ENCODE measurements at regions not wholly inside any gene's neighbourhood (a gene's known extent, or its start where the extent isn't known, plus 50 kb on each side); places are given as distances from the start of the nearest gene placed in this dataset.
A peak's percentile ranks its signal among the peaks of the same experiment; 100 is the strongest.

GRCh38 chr6:77143659-77144447 lies 319.4 kb downstream of the HTR1B start:
- TF ChIP-seq CTCF (IDR thresholded peaks at IDR 0.05), result no peak
- TF ChIP-seq REST (IDR thresholded peaks at IDR 0.05; ENCODE audit: insufficient read depth in 1 of 2, low read depth in 2 of 2, low read length in 1 of 2), result no peak
- no peak for TF ChIP-seq TCF7L2 (IDR thresholded peaks at IDR 0.05; ENCODE audit: low read depth, low read length)
- TF ChIP-seq SIN3A (IDR thresholded peaks at IDR 0.05; ENCODE audit: borderline replicate concordance, insufficient read depth, low read depth, low read length), result no peak
- TF ChIP-seq POLR2AphosphoS5 (IDR thresholded peaks at IDR 0.05; ENCODE audit: low read depth, low read length), result no peak
- intact Hi-C loops (cut with micrococcal nuclease; ENCODE audit: unreplicated experiment) (no loop called here), in situ Hi-C loops (cut with HindIII; ENCODE audit: low pct_unique_long_range_greater_than_20kb, low sequenced_read_pairs) (no loop called here)
- ATAC-seq (no peak), DNase-seq (ENCODE audit: low read depth, low spot score) (no peak)
- CTCF ChIA-PET, result no interaction called here
- Histone ChIP-seq H3K9me3 (ENCODE audit: control insufficient read depth, insufficient read depth, low read depth, low read length) (no peaks in the 10 kb centered on the region), H3K27me3 (ENCODE audit: control insufficient read depth, insufficient read depth, low read length) (no peaks in the 10 kb centered on the region), H3K27ac (ENCODE audit: low read length) (no peak overlapping the region), H3K4me3 (ENCODE audit: low read depth in 2 of 2, low read length in 2 of 2) (no peak overlapping the region), H3K4me1 (ENCODE audit: control insufficient read depth, insufficient read depth, low read length) (no peaks in the 10 kb centered on the region), H3K36me3 (ENCODE audit: control insufficient read depth, insufficient read depth, low read length) (no peaks in the 10 kb centered on the region)
- POLR2A ChIA-PET, result no interaction called here
- BruUV-seq (replicated peaks), result no TSS peak

GRCh38 chr6:77136086-77136485 lies 327.2 kb downstream of the HTR1B start:
- no peak overlapping the region for H3K27ac ChIP-seq (ENCODE audit: low read length)
- in situ Hi-C loops (cut with HindIII; ENCODE audit: low pct_unique_long_range_greater_than_20kb, low sequenced_read_pairs), result no loop called here

More at GRCh38 chr6:77136086-77136485, 327.2 kb downstream of the HTR1B start:
- H3K9me3 ChIP-seq (ENCODE audit: control insufficient read depth, insufficient read depth, low read depth, low read length), result no peaks in the 10 kb centered on the region
- intact Hi-C loops (cut with micrococcal nuclease; ENCODE audit: unreplicated experiment), result no loop called here
- H3K27me3 ChIP-seq (ENCODE audit: control insufficient read depth, insufficient read depth, low read length), result no peaks in the 10 kb centered on the region
- CTCF ChIA-PET, result no interaction called here
- DNase-seq (ENCODE audit: low read depth, low spot score), result no peak
- POLR2A ChIA-PET, result no interaction called here
- H3K4me1 ChIP-seq (ENCODE audit: control insufficient read depth, insufficient read depth, low read length), result no peaks in the 10 kb centered on the region
- no peaks in the 10 kb centered on the region; the same call in 1 of the 2 replicates for H3K36me3 ChIP-seq (ENCODE audit: control insufficient read depth, insufficient read depth, low read length)
- peak; percentile 38; the same call in 1 of the 2 replicates for ATAC-seq
- no peak overlapping the region for H3K4me3 ChIP-seq (ENCODE audit: low read depth in 2 of 2, low read length in 2 of 2)
- no TSS peak for BruUV-seq (replicated peaks)
- TF ChIP-seq POLR2AphosphoS5 (IDR thresholded peaks at IDR 0.05; ENCODE audit: low read depth, low read length) (no peak), SIN3A (IDR thresholded peaks at IDR 0.05; ENCODE audit: borderline replicate concordance, insufficient read depth, low read depth, low read length) (no peak), CTCF (IDR thresholded peaks at IDR 0.05) (no peak), REST (IDR thresholded peaks at IDR 0.05; ENCODE audit: insufficient read depth in 1 of 2, low read depth in 2 of 2, low read length in 1 of 2) (no peak), TCF7L2 (IDR thresholded peaks at IDR 0.05; ENCODE audit: low read depth, low read length) (no peak)

Data from Panc1 (cell line).